Spleen (tissue), 11 donors: ENCODE measurements at regions not wholly inside any gene's neighbourhood (a gene's known extent, or its start where the extent isn't known, plus 50 kb on each side); places are given as distances from the start of the nearest gene placed in this dataset.

Experiments
- DNase-seq: peaks from one replicate; pipeline ENCODE4 v3.0.0-alpha.2; 2020
- H3K27ac ChIP-seq, 8 donors: fragments of 200-600 bp; sonication (generic) in 7 of 8; 1 replicate in 4 of 8; 2 replicates in 4 of 8; pipeline versions ENCODE4 v1.5.0 to v1.8.0; 2016 to 2021; ENCODE audit warnings: inconsistent platforms in 4 of 8, mild to moderate bottlenecking in 4 of 8, moderate library complexity in 1 of 8
- H3K27me3 ChIP-seq, 7 donors: fragments of 200-600 bp; sonication (generic) in 6 of 7; replicated peaks in 1 of 7; 1 replicate in 4 of 7; 2 replicates in 3 of 7; pipeline versions ENCODE4 v1.5.0 to v1.8.0; 2016 to 2021; ENCODE audit warnings: inconsistent platforms in 3 of 7, mild to moderate bottlenecking in 1 of 7
- H3K36me3 ChIP-seq, 6 donors: fragments of 200-600 bp; sonication (generic) in 5 of 6; 1 replicate in 4 of 6; 2 replicates in 2 of 6; pipeline versions ENCODE4 v1.5.0 to v1.8.0; 2016 to 2021; ENCODE audit warnings: inconsistent platforms in 2 of 6
- H3K4me1 ChIP-seq, 6 donors: fragments of 200-600 bp; sonication (generic) in 5 of 6; 1 replicate in 3 of 6; 2 replicates in 3 of 6; pipeline versions ENCODE4 v1.5.0 to v1.8.0; 2016 to 2021; ENCODE audit warnings: inconsistent platforms in 3 of 6
- H3K4me3 ChIP-seq, 8 donors: fragments of 200-600 bp; sonication (generic) in 7 of 8; 1 replicate in 4 of 8; 2 replicates in 4 of 8; pipeline versions ENCODE4 v1.5.0 to v1.8.0; 2016 to 2021; ENCODE audit warnings: inconsistent platforms in 4 of 8, mild to moderate bottlenecking in 4 of 8, moderate library complexity in 2 of 8
- H3K9me3 ChIP-seq, 8 donors: fragments of 200-600 bp; sonication (generic) in 7 of 8; 1 replicate in 4 of 8; 2 replicates in 4 of 8; pipeline versions ENCODE4 v1.5.0 to v1.8.0; 2016 to 2021; ENCODE audit warnings: inconsistent platforms in 4 of 8
- POLR2A ChIP-seq, 3 donors: fragments of 450-650 bp; IDR thresholded peaks; one replicate each; pipeline ENCODE4 v1.5.1; 2017; ENCODE audit warnings: antibody characterized with exemption in 3 of 3, mild to moderate bottlenecking in 1 of 3
- POLR2AphosphoS5 ChIP-seq, 3 donors: sonication (generic); formaldehyde crosslinking; IDR thresholded peaks; one replicate each; pipeline ENCODE4 v1.5.1; 2017; ENCODE audit warnings: antibody characterized with exemption in 3 of 3
- WGBS, 5 donors: extraction: QIAGEN DNeasy Blood & Tissue Kit in 3 of 5; methylation state at CpG; one replicate each; pipeline versions ENCODE4 v1.1.5 to v1.1.7; 2013 to 2018; 5-methylcytosine and 5-hydroxymethylcytosine counted together
- intact Hi-C: fragments of 100-400 bp; cut with DNase I; formaldehyde crosslinking; loops from one replicate; pipeline ENCODE4 v1.15.0; 2023; ENCODE audit warnings: low total_unique reads
- TF ChIP-seq, protein P1 (sequence below), 11 experiments: fragments of 200-600 bp in 7 of 11; fragments of 450-650 bp in 4 of 11; sonication (generic) in 4 of 11; IDR thresholded peaks in 8 of 11; conservative IDR thresholded peaks in 3 of 11; 1 replicate in 7 of 11; 2 replicates in 4 of 11; pipeline versions ENCODE4 v1.4.0 to v1.8.0; 2016 to 2021; ENCODE audit warnings: antibody characterized with exemption in 11 of 11, inconsistent platforms in 4 of 11, mild to moderate bottlenecking in 1 of 11
- donor health status: healthy with polysubstance abuse.
- donor health status: DM: no; HTN: no; CAD: no; lungs with moderate emphysema.
- donor health status: DM: no; HTN: no; CAD: no.
- donor health status: Bipolar disorder and iron deficiency.
- donor health status: healthy.
- donor health status: DM: no; HTN: no; CAD: no.
- donor health status: DM: yes; HTN: yes; CAD: no.

DNA sequence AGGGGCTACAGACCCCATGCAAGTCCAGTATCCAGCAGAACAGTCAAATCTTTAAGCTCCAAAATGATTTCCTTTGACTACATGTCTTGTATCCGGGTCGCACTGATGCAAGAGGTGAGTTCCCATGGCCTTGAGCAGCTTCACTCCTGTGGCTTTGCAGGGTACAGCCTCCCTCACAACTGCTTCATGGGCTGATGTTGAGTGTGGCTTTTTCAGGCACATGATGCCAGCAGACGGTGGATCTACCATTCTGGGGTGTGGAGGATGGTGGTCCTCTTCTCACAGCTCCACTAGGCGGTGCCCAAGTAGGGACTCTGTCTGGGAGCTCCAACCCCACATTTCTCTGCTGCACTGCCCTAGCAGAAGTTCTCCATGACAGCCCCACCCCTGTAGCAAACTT lies 208.4 kb downstream of the INSIG2 start:
- no peaks in the 10 kb centered on the region for H3K36me3 ChIP-seq
- intact Hi-C loops, result no loop called here
- DNase-seq, result no peak
- TF ChIP-seq POLR2A (IDR thresholded peaks at IDR 0.05) (no peak), POLR2AphosphoS5 (IDR thresholded peaks at IDR 0.05) (no peak)
- TF ChIP-seq, protein P1, sequence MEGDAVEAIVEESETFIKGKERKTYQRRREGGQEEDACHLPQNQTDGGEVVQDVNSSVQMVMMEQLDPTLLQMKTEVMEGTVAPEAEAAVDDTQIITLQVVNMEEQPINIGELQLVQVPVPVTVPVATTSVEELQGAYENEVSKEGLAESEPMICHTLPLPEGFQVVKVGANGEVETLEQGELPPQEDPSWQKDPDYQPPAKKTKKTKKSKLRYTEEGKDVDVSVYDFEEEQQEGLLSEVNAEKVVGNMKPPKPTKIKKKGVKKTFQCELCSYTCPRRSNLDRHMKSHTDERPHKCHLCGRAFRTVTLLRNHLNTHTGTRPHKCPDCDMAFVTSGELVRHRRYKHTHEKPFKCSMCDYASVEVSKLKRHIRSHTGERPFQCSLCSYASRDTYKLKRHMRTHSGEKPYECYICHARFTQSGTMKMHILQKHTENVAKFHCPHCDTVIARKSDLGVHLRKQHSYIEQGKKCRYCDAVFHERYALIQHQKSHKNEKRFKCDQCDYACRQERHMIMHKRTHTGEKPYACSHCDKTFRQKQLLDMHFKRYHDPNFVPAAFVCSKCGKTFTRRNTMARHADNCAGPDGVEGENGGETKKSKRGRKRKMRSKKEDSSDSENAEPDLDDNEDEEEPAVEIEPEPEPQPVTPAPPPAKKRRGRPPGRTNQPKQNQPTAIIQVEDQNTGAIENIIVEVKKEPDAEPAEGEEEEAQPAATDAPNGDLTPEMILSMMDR (IDR thresholded peaks at IDR 0.05 in 8 of 11, conservative IDR thresholded peaks at IDR 0.05 in 3 of 11), result no peak
- no peaks in the 10 kb centered on the region for H3K9me3 ChIP-seq
- H3K27ac ChIP-seq, result no peak overlapping the region
- peaks cover 0 to 38% (median 0%) of the 10 kb centered on the region in 7 donors for H3K27me3 ChIP-seq
- no peak overlapping the region for H3K4me3 ChIP-seq
- no peaks in the 10 kb centered on the region for H3K4me1 ChIP-seq
- WGBS, 5 donors, result 83 to 100% (median 90%) methylated on average over 3 to 4 of the region's 4 CpGs

DNA sequence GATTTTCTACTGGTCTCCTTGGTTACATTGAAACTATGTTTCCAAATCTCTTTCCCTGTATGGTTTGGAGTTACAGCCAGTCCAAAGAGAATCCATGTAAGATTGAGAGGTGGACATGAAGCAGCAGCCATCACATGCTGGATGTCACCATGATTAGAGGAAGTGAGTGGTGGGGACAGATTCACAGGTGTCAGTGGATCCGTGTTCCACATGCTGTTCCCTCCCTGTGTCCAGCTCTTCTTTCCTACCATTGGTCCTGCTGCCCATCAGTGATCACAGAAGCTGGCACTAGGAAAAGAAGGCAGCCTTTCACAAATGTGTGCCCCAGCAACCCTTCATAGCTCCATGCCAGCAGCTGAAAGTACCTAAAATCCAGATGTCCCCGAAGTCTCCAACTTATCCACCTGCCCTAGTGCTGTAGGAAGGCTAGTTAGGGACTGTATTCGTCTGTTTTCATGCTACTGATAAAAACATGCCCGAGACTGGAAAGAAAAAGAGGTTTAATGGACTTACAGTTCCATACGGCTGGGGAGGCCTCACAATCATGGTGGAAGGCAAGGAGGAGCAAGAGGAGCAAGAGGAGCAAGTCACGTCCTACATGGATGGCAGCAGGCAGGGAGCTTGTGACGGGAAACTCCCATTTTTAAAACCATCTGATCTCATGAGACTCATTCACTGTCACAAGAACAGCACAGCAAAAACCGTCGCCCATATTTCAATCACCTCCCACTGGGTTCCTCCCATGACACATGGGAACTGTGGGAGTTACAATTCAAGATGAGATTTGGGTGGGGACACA lies 207.5 kb downstream of the INSIG2 start:
- no peaks in the 10 kb centered on the region for H3K9me3 ChIP-seq
- H3K27ac ChIP-seq, result no peak overlapping the region
- TF ChIP-seq POLR2AphosphoS5 (IDR thresholded peaks at IDR 0.05) (no peak), POLR2A (IDR thresholded peaks at IDR 0.05) (no peak)
- TF ChIP-seq, protein P1 (IDR thresholded peaks at IDR 0.05 in 8 of 11, conservative IDR thresholded peaks at IDR 0.05 in 3 of 11), result no peak
- 75 to 84% (median 78%) methylated on average over 9 of the region's 9 CpGs for WGBS, 5 donors
- no peaks in the 10 kb centered on the region for H3K36me3 ChIP-seq
- no peak for DNase-seq
- intact Hi-C loops, result no loop called here
- no peak overlapping the region for H3K4me3 ChIP-seq
- H3K4me1 ChIP-seq, result no peaks in the 10 kb centered on the region
- H3K27me3 ChIP-seq, result peaks cover 0 to 38% (median 0%) of the 10 kb centered on the region in 7 donors

DNA sequence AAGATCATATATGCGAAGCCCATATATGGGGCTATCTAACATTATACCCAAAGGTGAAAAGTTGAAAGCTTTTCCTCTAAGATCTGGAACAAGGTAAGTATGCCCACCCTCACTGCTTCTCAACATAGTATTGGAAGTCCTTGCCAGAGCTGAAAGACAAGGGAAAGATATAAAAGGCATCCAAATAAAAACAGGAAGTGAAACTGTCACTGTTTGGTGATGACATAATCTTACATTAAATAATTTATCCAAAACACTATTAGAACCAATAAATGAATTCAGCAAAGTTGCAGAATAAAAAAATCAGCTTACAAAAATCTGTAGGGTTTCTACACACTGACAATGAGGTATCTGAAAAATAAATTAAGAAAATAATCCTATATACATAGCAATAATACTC lies 205.8 kb downstream of the INSIG2 start:
- TF ChIP-seq POLR2AphosphoS5 (IDR thresholded peaks at IDR 0.05) (no peak), POLR2A (IDR thresholded peaks at IDR 0.05) (no peak)
- TF ChIP-seq, protein P1 (IDR thresholded peaks at IDR 0.05 in 8 of 11, conservative IDR thresholded peaks at IDR 0.05 in 3 of 11), result no peak

DNA sequence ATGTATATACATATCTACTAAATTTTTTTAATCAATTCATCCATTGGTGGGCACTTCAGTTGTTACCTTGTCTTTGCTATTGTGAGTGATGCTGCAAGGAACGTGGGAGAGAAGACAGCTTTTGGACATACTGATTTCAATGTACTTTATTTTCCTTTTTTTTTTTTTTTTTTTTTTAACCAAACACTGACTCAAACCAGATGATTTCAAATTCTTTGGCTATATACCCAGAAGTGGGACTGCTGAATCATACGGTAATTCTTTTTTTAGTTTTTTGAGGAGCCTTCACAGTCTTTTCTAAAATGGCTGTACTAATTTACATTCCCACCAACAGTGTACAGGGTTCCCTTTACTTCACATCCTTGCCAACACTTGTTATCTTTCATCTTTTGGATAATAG lies 204.7 kb downstream of the INSIG2 start:
- 61 to 82% (median 80%) methylated on average over 2 of the region's 2 CpGs for WGBS, 5 donors
- Histone ChIP-seq H3K27ac (no peak overlapping the region), H3K9me3 (no peaks in the 10 kb centered on the region), H3K27me3 (peaks cover 0 to 37% (median 0%) of the 10 kb centered on the region in 7 donors), H3K4me1 (no peaks in the 10 kb centered on the region), H3K4me3 (no peak overlapping the region), H3K36me3 (no peaks in the 10 kb centered on the region)
- no peak for DNase-seq
- TF ChIP-seq POLR2AphosphoS5 (IDR thresholded peaks at IDR 0.05), result no peak
- TF ChIP-seq, protein P1 (IDR thresholded peaks at IDR 0.05 in 8 of 11, conservative IDR thresholded peaks at IDR 0.05 in 3 of 11), result no peak
- no peak for TF ChIP-seq POLR2A (IDR thresholded peaks at IDR 0.05)
- intact Hi-C loops, result no loop called here

More for the DNA sequence above, 205.8 kb downstream of the INSIG2 start:
- 94 to 98% (median 94%) methylated on average over 1 of the region's 1 CpG for WGBS, 5 donors
- Histone ChIP-seq H3K4me3 (no peak overlapping the region), H3K27ac (no peak overlapping the region), H3K36me3 (no peaks in the 10 kb centered on the region), H3K27me3 (peaks cover 0 to 47% (median 0%) of the 10 kb centered on the region in 7 donors), H3K9me3 (no peaks in the 10 kb centered on the region), H3K4me1 (no peaks in the 10 kb centered on the region)
- DNase-seq, result no peak
- intact Hi-C loops, result no loop called here
